Fibroblast of gingiva (primary cell): ENCODE measurements at regions not wholly inside any gene's neighbourhood (a gene's known extent, or its start where the extent isn't known, plus 50 kb on each side); places are given as distances from the start of the nearest gene placed in this dataset.

Experiments
- DNase-seq: peaks from one replicate; pipeline ENCODE4 v3.0.0-alpha.2; 2011; ENCODE audit warnings: low read depth

- DNase-seq: no peak
Observed at GRCh38 chrX:98605941-98606340, 1722.2 kb downstream of the RPA4 start.

DNA sequence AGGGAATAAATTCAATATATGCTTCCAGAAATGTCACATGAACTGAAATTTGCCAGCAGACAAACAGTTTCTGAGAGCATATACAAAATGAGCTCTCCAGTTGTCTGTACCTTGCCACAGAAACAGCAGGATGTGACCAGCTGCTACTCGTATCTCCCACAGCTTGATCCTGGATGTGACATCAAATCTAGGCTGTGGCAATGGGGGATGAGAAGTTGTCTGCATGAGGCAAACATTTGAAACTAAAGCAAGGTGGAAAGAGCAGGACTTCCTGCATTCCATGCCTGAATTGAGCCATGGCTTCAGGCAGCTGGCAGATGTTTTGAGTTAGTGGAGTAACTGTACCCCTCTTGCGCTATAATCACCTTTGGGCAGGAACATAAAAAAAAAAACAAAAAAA is 1724.0 kb downstream of the RPA4 start:
- DNase-seq: no peak

GRCh38 chrX:98627645-98628044 is 1743.9 kb downstream of the RPA4 start:
- DNase-seq: no peak

- no peak for DNase-seq
Observed at GRCh38 chrX:98637451-98637850, 1753.7 kb downstream of the RPA4 start.

- DNase-seq: no peak
Observed at GRCh38 chrX:98646351-98646750, 1762.6 kb downstream of the RPA4 start.

- no peak for DNase-seq
Observed at GRCh38 chrX:98654565-98654964, 1755.5 kb downstream of the PCDH19 start.
